ENCODE measurements at regions not wholly inside any gene's neighbourhood (a gene's known extent, or its start where the extent isn't known, plus 50 kb on each side); places are given as distances from the start of the nearest gene placed in this dataset.

DNA sequence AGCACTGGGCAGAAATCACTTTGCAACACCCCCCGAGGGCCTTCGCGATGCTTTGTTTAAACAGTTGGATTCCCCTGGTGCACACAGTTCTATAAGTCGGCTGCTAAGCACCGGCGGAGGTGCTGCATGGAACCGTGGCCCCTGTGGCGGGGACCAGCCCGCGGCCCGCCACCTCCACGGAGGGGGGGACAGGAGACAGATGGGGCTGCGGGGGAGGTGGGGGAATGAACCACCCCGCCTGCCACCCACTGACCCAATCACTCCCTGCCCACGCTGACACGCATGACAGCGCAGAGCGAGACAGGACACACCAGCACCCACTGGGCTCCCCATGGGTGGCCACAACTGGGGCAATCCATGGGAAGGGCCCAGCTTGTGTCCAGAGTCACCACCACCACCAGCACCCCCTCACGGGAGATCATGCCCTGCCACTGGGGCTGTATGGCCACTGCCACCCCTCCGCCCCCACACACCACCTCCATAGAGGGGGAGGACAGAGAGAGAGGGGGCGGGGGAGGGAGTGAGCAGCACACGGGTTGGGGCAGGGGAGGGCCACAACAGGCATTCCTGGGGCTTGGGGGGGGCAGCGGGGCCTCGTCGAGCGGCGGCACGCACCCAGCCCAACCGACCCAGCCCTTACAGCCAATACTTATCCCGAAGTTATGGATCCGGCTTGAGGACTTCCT, 118.3 kb upstream of the ANKRD30BL start:
- TF ChIP-seq, protein P1, sequence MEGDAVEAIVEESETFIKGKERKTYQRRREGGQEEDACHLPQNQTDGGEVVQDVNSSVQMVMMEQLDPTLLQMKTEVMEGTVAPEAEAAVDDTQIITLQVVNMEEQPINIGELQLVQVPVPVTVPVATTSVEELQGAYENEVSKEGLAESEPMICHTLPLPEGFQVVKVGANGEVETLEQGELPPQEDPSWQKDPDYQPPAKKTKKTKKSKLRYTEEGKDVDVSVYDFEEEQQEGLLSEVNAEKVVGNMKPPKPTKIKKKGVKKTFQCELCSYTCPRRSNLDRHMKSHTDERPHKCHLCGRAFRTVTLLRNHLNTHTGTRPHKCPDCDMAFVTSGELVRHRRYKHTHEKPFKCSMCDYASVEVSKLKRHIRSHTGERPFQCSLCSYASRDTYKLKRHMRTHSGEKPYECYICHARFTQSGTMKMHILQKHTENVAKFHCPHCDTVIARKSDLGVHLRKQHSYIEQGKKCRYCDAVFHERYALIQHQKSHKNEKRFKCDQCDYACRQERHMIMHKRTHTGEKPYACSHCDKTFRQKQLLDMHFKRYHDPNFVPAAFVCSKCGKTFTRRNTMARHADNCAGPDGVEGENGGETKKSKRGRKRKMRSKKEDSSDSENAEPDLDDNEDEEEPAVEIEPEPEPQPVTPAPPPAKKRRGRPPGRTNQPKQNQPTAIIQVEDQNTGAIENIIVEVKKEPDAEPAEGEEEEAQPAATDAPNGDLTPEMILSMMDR (IDR thresholded peaks at IDR 0.05 in 2 of 3, conservative IDR thresholded peaks at IDR 0.05 in 1 of 3; ENCODE audit: control insufficient read depth in 2 of 3, extremely low read depth in 1 of 3, insufficient read depth in 1 of 3, low read depth in 3 of 3, low read length in 3 of 3) = no peak
- TF ChIP-seq NFYB (IDR thresholded peaks at IDR 0.05; ENCODE audit: insufficient read depth, low read depth, low read length) (no peak), BRCA1 (IDR thresholded peaks at IDR 0.05; ENCODE audit: low read depth, low read length) (no peak), STAT1 (conservative IDR thresholded peaks at IDR 0.05) (no peak), SIN3A (IDR thresholded peaks at IDR 0.05; ENCODE audit: low read depth, low read length) (no peak), ZNF24 (IDR thresholded peaks at IDR 0.05) (no peak), TAF1 (IDR thresholded peaks at IDR 0.05; ENCODE audit: borderline replicate concordance, low read depth, low read length) (no peak), DPF2 (IDR thresholded peaks at IDR 0.05) (no peak)
- TF ChIP-seq, protein P2, sequence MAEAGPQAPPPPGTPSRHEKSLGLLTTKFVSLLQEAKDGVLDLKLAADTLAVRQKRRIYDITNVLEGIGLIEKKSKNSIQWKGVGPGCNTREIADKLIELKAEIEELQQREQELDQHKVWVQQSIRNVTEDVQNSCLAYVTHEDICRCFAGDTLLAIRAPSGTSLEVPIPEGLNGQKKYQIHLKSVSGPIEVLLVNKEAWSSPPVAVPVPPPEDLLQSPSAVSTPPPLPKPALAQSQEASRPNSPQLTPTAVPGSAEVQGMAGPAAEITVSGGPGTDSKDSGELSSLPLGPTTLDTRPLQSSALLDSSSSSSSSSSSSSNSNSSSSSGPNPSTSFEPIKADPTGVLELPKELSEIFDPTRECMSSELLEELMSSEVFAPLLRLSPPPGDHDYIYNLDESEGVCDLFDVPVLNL (IDR thresholded peaks at IDR 0.05; ENCODE audit: low read depth, low read length) = no peak
- TF ChIP-seq, protein P3, sequence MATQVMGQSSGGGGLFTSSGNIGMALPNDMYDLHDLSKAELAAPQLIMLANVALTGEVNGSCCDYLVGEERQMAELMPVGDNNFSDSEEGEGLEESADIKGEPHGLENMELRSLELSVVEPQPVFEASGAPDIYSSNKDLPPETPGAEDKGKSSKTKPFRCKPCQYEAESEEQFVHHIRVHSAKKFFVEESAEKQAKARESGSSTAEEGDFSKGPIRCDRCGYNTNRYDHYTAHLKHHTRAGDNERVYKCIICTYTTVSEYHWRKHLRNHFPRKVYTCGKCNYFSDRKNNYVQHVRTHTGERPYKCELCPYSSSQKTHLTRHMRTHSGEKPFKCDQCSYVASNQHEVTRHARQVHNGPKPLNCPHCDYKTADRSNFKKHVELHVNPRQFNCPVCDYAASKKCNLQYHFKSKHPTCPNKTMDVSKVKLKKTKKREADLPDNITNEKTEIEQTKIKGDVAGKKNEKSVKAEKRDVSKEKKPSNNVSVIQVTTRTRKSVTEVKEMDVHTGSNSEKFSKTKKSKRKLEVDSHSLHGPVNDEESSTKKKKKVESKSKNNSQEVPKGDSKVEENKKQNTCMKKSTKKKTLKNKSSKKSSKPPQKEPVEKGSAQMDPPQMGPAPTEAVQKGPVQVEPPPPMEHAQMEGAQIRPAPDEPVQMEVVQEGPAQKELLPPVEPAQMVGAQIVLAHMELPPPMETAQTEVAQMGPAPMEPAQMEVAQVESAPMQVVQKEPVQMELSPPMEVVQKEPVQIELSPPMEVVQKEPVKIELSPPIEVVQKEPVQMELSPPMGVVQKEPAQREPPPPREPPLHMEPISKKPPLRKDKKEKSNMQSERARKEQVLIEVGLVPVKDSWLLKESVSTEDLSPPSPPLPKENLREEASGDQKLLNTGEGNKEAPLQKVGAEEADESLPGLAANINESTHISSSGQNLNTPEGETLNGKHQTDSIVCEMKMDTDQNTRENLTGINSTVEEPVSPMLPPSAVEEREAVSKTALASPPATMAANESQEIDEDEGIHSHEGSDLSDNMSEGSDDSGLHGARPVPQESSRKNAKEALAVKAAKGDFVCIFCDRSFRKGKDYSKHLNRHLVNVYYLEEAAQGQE (IDR thresholded peaks at IDR 0.05; ENCODE audit: low read depth, low read length) = no peak
- TF ChIP-seq, protein P4, sequence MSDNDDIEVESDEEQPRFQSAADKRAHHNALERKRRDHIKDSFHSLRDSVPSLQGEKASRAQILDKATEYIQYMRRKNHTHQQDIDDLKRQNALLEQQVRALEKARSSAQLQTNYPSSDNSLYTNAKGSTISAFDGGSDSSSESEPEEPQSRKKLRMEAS (IDR thresholded peaks at IDR 0.05; ENCODE audit: low read depth, low read length) = no peak
- TF ChIP-seq, protein P5, sequence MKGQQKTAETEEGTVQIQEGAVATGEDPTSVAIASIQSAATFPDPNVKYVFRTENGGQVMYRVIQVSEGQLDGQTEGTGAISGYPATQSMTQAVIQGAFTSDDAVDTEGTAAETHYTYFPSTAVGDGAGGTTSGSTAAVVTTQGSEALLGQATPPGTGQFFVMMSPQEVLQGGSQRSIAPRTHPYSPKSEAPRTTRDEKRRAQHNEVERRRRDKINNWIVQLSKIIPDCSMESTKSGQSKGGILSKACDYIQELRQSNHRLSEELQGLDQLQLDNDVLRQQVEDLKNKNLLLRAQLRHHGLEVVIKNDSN (IDR thresholded peaks at IDR 0.05; ENCODE audit: borderline replicate concordance, extremely low read length, insufficient read depth, low read depth, low read length) = no peak

All from GM12878 (cell line).